ENCODE measurements at regions not wholly inside any gene's neighbourhood (a gene's known extent, or its start where the extent isn't known, plus 50 kb on each side); places are given as distances from the start of the nearest gene placed in this dataset.

- TF ChIP-seq MYC (IDR thresholded peaks at IDR 0.05; ENCODE audit: low read depth, low read length) (no peak), POLR2AphosphoS5 (IDR thresholded peaks at IDR 0.05; ENCODE audit: insufficient read depth, low read depth, low read length) (no peak), CTCF (IDR thresholded peaks at IDR 0.05; ENCODE audit: extremely low read depth in 1 of 2, insufficient read depth in 1 of 2, low read depth in 1 of 2, low read length in 2 of 2) (no peak), JUN (IDR thresholded peaks at IDR 0.05; ENCODE audit: borderline replicate concordance, insufficient read depth, insufficient read length, low read depth) (no peak), FOS (IDR thresholded peaks at IDR 0.05; ENCODE audit: borderline replicate concordance, insufficient read depth, low read length) (no peak), EZH2 (IDR thresholded peaks at IDR 0.05; ENCODE audit: borderline replicate concordance, low read depth, low read length, severe bottlenecking) (no peak), POLR2A (IDR thresholded peaks at IDR 0.05; ENCODE audit: low read depth, low read length) (no peak), GATA2 (IDR thresholded peaks at IDR 0.05; ENCODE audit: insufficient read depth, insufficient read length, low read depth, low read length) (no peak)
- TF ChIP-seq, protein P1, sequence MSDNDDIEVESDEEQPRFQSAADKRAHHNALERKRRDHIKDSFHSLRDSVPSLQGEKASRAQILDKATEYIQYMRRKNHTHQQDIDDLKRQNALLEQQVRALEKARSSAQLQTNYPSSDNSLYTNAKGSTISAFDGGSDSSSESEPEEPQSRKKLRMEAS (IDR thresholded peaks at IDR 0.05; ENCODE audit: insufficient read depth, insufficient read length): no peak
- Histone ChIP-seq H4K20me1 (replicated peaks; ENCODE audit: control insufficient read depth, extremely low read depth, insufficient read depth, low read length) (no peaks in the 10 kb centered on the region), H3K4me3 (replicated peaks in 1 of 3; ENCODE audit: insufficient read depth in 1 of 3, low read depth in 1 of 3, low read length in 3 of 3) (no peak overlapping the region), H3K4me1 (ENCODE audit: control insufficient read depth, extremely low read depth, insufficient read depth, low read length) (no peaks in the 10 kb centered on the region), H3K9ac (replicated peaks; ENCODE audit: extremely low read depth, insufficient read depth, low read length) (no peak overlapping the region), H3K27ac (ENCODE audit: insufficient read depth, low read depth, low read length) (no peak overlapping the region), H3K9me3 (replicated peaks; ENCODE audit: control insufficient read depth, insufficient read depth, low read length) (no peaks in the 10 kb centered on the region), H3K36me3 (ENCODE audit: control insufficient read depth in 2 of 2, extremely low read depth in 1 of 2, insufficient read depth in 2 of 2, low read length in 2 of 2) (no peaks in the 10 kb centered on the region), H3K4me2 (ENCODE audit: insufficient read depth, low read length) (no peak overlapping the region), H3K27me3 (ENCODE audit: control insufficient read depth in 2 of 2, insufficient read depth in 2 of 2, low read length in 2 of 2) (no peaks in the 10 kb centered on the region), H3K9me1 (replicated peaks; ENCODE audit: control insufficient read depth, extremely low read depth, insufficient read depth, low read length) (no peaks in the 10 kb centered on the region), H3K79me2 (ENCODE audit: control insufficient read depth, insufficient read depth, low read length) (no peaks in the 10 kb centered on the region), H2AFZ (ENCODE audit: low read depth, low read length) (no peak overlapping the region)
- intact Hi-C loops (cut with micrococcal nuclease) (no loop called here), dilution Hi-C loops (cut with MboI; ENCODE audit: extremely low pct_ligation_motif_present, low sequenced_read_pairs) (no loop called here)
- no peak for FAIRE-seq
- no TSS peak for BruUV-seq (replicated peaks)
- no peak for DNase-seq (ENCODE audit: low read depth, low spot score)
- ChIA-PET POLR2A (no interaction called here), CTCF (no interaction called here)
These were observed 1492.5 kb upstream of the TMEFF2 start for GRCh38 chr2:193687195-193687594.

Data from endothelial cell of umbilical vein (primary cell).